GM21526 (cell line): ENCODE measurements at regions not wholly inside any gene's neighbourhood (a gene's known extent, or its start where the extent isn't known, plus 50 kb on each side); places are given as distances from the start of the nearest gene placed in this dataset.

ENCODE experiments used
- ATAC-seq: cut with Tn5 transposase; IDR thresholded peaks from one replicate; pipeline ENCODE4 v1.9.1; 2021; ENCODE audit warnings: moderate library complexity; ENCODE audit not compliant: unreplicated experiment, low FRiP score

DNA sequence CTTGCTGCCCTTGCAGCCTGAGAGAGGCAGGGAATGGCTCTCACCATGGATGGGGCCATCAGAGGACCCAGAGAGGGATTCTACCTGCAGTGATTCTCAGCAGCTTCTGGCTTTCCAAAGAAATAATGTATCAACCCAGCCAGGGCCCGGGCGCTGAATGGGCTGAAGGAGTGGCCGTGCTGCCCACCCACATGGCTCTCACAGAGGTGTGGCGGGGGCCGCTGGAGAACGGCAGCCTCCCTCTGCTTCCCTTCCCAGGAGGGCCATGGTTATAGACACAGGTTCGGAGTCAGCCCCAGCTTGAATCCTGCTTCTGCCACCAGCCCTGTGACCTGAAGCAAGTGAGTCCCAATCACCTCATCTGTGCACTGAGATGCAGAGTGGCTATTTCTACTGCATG is 82.7 kb downstream of the THAP12 start:
- no peak for ATAC-seq

DNA sequence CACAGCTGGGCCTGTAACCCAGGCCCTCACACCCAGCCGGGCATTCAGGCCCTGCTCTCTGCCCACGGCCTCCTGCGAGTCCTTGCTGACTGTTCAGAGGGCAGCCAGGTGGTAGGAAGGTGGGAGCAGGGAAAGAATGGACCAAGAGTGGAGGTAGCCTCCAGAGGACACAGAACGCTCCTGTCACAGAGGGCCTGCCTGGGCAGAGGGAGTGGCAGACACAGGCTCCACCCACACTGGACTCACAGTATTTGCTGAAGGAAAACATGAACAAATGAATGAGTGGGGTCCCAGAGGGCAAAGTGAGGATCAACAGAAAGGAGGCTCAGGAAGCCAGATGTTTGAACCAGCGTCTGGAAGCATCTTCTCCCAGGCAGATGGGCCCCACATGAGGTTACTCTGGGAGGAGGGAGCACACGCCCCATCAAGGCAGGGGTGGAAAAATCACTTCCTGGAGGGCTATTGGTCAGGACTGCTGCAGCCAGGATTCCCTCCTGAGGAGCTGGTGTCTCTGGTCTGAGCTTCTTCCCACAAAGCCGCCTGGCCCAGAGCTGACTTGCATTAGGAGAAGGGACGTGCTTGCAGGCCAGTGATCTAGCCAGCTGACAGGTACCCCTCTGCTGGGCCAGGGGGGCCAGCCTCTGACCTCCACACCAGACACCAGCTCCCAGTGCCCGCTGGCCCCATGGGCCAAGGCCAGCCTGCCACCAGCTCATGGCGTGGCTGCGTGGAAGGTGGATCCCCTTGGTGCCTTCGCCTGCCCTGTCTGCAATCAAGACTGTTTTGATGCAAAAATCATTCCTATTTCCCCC is 84.0 kb downstream of the THAP12 start:
- no peak for ATAC-seq

DNA sequence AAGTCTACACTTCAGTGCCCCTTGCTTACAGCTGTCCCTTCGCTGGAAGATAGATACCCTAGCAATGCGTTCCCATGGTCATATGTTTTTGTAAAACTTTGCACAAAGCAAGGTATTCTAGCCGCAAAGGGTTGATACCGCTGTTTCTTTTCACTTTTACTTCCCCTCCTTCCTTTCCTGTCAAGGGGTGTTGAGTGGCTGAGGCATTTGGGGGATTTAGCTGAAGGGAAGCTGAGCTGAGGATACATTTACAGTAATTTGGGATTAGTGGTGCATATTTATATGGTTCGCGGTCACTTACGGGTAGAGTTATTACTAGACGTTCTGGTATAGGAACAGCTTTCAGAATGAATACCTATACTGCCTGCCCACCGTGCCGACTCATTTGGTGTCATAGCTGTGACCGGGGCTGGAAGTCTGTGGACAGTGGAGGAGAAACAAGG is 86.9 kb upstream of the WNT11 start:
- ATAC-seq = peak; percentile 46

DNA sequence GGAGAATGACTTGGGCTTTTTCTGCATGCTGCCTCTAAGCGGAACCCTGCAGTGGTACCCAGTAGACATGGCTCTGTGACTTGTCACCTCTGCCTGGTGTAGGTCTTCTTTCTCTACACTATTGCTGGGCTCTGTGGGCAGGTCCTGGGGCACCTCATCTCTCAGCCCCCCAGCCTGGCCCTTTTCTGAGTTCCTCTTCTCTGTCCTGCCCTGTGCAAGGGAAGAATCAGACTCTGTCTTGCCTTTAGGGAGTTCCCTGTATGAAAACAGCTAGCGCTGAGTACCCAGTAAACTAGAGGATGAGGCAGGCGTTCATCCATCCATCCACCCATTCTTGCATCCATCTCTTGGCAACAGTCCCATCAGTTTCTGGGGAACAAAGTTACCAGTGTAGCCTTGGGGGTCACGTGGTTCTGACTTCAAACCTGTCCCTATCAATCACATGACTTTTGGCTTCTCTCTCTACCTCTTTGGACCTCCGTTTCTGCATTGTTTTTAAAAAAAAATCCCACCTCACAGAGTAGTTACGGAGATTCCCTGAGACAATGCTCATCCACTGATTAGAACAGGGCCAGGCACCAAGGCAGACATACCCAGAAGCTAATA is 86.4 kb upstream of the WNT11 start:
- ATAC-seq = no peak

DNA sequence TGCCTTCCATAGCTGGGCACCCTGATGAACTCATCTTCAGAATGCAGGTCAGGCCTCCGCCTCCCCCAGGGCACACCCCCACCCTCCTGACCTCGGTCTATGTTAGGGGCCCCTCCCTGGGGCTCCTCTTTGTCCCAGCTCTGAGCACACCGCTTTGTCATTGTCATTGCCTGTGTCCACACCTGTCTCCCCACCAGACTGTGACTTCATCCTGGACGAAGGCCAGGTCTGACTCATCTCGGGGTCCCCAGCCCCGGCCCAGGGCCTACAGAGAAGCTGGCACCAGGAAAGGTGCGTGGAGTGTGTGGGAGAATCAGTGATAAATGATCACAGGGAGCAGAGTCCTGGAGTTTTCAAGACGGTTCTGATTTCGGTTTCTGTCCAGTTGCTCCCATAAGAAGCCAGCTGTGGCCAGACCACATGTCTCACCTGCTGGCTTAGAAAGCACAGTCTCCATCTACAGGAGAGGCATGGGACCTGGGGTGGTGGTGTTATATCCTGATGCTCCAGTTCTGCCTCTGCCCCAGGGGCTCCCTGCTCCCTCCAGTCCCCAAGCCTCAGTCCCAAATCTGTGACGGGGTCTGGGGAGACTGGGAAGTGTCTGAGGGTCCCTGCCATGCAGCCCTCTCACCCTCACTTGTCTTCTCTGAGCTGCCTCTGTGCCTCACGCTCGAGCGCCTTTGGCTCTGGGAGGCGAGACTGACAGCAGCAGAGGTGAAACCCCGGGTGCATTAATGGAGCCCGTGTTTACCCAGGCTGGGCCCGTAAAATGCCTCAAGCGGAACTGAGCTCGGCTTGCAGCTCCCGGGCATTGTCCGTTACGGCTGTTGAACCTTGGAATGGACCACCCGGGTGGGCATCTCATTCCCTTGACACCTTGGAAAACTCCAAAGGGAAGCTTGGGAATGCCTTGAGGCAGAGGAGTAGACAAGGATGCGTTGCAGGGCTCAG is 85.5 kb upstream of the WNT11 start:
- no peak for ATAC-seq

DNA sequence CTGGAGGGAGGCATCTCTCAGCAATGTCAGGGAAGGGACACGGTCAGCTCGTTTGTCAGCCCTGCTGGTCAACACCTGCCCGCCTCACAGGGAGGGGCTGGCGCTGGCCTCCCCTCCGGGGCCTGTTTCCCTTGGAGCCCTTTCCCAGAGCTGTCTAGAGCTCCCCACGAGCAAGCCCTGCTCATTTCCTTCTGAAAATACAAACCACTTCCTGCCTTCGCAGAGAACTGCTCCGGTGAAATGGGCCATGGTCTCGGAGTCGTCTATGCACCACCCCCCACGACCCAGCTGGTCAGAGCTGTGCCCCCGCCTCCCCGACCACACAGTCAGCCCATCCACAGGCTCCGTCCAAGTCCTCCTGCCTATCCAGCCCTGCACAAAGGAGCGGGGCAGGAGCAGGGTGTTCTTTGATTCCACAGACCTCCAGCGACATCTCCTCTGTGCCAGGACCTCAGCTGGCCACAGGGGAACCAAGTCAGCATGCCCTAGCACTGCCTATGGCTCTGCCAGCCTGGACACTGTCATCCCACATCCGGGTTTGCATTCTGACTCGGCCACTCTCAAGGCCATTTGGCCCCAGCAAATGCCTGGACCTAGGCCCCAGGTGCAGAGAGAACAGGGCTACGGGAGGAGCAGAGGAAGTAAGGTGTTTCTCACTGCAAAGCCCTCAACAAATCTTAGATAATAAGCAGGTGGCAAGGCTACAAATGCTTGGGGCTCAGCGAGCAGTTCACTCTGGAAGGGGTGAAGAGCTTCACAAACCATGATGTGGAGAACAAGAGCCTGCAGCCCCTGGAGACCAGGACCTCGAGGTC is 82.1 kb upstream of the WNT11 start:
- ATAC-seq = no peak

DNA sequence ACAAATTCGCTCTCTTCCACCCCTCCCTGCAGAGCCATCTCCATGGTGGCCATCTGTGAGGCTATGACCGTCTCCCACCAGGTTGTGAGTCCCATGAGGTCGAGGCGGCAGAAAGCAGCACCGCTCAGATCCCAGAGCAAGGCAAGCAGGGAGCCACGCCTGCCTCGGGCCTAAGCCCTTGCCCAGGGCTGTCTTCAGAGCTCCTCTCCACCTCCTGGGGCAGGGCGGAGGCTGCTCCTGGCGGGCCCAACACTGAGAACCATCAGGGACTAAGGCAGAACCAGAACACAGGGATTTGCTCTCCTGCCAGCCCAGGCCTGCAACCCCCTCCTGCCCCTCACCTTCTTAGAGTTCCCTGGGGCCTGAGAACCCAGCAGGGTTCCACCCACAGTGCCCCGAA is 80.9 kb upstream of the WNT11 start:
- ATAC-seq = no peak

DNA sequence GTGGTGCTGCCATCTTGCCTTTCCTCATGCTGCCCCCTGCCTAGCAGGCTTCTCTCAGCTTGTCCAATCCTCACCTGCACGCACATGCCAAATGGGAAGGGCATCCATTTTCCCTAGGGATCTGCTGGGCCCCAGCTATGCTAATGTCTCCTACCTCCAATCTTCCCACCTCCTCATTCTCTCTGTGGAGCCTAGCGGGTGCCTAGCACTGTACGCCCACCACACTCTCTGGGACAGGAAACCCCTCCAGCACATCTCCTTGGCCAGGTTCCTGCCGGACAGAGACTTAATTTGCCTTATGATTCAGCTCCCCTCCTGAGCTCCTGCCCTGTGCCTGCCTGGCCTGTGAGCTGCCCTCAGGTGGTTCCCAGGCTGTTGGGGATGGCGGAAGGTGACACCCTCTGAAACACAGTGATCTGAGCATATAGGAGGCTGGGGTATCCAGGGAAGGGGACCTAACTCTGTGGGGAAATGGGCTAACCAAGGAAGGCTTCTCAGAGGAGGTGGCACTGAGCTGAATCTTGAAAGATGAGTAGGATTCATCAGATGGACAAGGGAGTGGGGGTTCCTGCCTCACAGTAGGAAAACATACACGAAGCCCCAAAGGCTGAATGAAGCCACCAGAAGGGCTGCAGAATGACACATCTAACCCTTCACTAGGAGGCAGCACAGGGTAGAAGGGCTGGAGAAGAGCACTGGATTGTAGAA is 79.2 kb upstream of the WNT11 start:
- no peak for ATAC-seq

DNA sequence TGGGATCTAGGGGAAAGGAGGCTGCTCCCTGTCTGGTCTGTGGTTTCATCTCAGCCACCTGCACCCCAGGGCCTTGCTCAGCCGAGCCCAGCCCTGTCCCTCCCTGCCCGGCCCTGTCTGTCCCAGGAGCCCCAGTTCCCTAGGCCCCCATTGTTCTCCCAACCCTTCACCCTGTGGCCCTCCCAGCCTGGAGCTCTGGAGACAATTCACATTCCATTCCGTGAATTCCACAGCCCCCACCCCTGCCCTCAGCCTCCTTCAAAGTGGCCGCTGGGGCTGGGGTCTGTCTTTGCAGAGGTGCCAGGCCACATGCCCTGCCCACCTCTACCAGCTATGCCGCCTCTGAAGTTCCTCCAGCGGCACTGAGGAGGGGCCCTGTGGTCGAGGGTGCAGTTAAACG is 77.9 kb upstream of the WNT11 start:
- ATAC-seq = no peak

DNA sequence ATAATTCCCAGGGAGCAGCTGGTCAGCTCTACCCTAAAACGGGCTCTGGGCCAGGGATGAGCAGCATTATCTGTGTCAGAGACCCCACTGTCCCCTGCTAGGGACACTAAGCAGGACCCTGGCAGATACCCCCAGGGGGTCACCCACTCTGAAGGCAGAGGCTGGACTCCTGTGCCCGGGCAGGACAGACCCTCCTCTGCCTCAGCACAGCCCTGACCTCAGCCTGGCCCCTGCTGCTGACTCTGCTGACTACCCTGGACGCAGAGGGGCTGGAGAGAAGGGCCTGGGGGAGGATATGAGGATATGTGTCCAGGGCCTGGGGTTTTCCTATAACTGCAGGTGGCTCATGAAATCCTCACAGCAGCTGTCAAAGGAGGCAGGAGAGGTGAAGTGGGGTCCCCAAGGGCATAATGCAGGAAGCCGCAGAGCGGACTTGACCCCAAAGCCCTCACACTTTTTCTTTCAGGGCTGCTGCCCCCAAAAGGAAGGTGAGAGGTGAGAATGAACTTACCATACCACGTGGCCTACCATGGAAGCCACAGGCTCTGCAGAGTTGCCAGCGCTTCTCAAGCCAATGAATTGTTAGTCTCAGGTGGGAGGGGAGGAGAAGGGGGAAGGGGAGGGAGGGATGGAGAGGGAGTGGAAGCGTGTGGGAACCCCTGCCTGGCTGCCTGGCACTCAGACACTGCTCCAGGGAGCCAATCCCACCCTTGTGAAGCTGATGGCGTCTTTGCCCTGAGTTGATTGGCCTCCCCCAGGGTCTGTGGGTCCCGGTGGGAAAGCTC is 76.7 kb upstream of the WNT11 start:
- ATAC-seq = no peak

DNA sequence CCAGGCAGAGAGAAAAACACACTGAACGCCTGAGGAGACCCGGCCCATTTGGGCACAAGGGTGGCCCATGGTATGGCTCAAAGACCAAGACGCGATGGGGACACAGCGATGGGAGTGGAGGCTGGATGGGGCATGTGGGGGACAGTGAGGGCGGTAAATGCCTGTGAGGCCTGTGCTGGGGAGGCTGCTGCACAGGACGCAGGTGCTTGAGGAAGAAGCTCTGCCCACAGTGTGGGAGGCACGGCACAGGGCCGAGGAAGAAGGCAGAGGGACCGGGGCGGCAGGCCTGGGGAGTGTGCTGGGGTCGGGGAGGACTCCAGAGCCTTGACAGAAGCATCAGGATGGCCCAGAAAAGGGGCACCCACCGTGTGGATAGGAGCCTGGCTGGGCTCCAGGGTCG is 75.9 kb upstream of the WNT11 start:
- no peak for ATAC-seq

DNA sequence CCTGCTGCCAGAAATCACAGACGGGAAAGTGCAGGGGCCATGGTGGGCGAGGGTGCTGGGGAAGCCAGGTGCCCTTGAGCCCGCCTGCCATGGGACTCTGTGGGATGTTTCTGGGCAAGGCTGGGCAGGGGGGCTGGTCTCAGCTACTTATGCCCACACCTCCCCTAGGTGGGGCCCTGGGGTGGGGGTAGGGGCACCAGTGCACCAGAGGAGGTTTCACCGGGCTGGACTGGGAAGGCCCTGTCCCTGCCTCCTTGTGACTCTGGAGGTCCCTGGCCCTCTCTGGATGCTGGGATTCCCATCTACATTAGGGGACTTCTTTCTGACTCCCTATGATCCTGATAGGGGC is 75.2 kb upstream of the WNT11 start:
- no peak for ATAC-seq

DNA sequence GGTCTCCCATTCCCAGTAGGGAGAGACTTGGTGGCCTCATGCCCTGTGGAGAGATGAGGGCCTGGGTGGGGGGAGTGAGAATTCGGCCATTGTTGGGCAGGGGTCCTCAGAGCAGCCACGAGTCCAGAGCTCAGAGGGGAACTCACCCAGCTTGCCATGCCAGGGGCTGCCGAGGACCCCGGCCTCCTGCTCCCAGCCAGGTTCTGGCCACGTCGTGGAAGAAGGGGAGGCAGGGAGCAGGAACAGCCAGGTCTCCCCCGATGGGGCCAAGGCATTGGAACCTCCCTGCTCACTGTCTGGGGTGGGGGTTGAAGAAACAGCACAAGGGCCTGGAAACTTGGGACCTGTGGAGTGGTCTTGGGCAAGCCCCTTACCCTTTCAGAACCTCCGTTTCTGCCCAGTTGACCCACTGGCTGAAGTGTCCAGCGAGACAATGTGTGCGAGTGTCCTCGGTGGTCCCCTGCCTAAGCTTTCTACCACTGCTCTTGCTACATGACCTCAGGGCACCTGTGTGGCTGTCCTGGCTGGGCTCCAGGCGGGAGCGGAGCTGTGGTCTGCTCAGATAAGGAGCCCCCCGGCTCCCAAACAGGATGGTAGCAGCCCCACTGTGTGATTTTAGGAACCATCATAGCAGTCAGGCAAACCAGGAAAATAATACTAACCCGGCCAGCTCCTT is 74.7 kb upstream of the WNT11 start:
- ATAC-seq = no peak

DNA sequence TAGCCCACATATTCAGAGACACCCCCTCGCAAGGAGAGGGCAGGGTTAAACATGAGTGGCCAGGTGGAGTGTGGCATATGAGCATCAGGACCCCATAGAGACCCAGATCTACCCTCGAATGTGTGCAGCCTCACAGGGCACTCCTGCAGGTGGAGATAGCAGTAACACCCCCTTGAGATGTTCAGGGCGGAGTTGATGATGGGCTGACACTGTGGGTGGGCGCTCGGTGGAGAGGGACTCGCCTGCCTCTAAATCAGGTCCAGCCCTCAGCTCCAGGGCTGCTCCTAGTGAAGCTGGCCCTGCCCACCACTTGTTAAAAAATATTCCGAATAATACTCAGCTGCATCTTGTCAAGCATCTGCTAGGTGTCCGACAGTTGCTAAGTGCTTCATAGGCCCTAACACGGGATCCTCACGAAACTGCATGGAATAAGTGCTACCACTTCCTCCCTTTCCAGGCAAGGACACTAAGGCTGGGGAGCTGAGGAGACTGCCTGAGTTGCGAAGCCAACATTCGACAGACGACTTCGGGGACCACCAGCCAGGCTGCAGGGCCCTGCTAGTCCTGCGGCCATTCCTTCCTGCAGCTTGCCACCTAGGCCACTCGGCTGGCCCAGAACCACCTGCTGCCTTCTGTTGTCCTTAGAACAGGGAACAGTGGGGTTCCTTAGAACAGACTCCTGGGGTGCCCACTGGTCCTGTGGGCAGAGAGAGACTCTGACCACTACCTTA is 74.0 kb upstream of the WNT11 start:
- ATAC-seq = no peak

DNA sequence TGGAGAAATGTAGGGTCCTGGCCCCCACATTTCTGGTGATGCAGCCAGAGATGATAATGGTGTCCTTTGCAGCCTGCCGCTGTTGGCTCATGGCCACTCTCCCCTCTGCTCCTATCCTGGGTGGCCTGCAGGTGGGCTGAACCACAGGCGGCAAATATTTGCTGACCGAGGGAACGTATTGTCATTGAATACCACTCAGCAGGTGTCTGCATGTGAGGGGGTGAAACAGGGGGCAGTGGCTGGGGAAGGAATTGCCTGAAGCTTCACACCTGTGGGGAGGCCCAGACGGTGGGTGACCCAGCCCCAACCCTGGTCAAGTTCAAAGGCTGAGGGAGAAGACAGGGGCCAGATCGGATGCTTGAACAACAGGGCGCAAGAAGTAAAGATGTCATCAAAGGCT is 73.3 kb upstream of the WNT11 start:
- ATAC-seq = no peak

DNA sequence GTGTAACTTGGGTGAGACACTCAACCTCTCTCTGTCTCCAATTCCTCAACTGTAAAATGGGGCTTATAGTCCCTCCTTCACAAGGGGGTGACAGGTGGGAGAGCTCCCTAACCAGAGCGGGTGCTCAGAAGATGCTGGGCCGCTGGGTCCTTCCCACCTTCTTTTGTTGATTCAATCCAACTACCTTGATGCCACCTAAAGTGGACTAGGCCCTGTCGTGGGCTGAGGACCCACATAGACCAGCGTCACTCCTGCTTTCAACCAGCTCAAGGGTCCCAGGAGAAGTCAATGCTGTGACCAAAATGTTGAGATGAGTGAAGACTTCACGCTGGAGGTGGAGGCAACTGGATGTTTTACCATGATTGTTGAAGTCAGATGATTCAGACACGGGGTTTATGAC is 72.7 kb upstream of the WNT11 start:
- no peak for ATAC-seq

DNA sequence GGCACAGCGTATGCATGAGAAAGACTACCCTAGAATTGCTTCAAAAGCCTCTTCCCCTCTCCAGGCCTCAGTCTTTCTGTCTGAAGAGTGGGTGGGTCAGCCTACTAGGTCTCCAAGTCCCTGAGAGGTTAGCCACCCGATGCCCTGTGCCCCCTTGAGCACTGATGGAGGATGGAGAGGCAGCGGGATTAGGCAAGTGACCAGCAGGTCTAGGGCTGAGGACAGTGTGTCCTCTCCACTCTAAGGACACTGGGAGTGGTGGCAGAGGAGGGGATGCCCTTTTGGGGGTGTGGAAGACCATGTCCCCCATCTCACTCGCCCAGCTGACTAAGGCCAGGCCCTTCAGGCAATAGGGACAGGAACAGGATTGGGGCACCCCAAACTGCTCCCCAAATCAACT is 72.2 kb upstream of the WNT11 start:
- no peak for ATAC-seq
